GM12801 (cell line): ENCODE measurements at regions not wholly inside any gene's neighbourhood (a gene's known extent, or its start where the extent isn't known, plus 50 kb on each side); places are given as distances from the start of the nearest gene placed in this dataset.

ENCODE experiments used
- TF ChIP-seq, protein P1 (sequence below): IDR thresholded peaks from one replicate; pipeline ENCODE4 v1.5.1; 2011; ENCODE audit warnings: control low read depth; ENCODE audit not compliant: insufficient read length; ENCODE audit errors: extremely low read depth

DNA sequence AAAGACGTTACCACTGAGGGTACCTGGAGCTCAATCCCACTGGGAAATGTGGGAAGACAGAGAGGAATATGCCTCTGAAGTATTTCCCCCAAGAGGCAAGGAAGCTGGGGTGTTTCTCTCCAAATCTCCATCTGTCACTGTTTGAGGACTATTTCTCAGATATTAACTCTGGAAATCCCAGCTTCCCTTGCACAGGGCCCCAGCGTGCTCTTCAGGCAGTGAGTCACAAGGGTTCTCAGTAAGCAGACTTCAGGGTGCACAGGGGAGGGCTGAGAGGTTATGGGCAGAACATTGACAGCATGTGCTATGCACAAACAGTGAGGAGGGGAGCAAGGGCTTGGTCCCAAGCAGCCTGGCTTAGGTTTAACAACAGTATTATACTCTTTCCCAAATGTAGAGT is 60.9 kb upstream of the EED start:
- TF ChIP-seq, protein P1, sequence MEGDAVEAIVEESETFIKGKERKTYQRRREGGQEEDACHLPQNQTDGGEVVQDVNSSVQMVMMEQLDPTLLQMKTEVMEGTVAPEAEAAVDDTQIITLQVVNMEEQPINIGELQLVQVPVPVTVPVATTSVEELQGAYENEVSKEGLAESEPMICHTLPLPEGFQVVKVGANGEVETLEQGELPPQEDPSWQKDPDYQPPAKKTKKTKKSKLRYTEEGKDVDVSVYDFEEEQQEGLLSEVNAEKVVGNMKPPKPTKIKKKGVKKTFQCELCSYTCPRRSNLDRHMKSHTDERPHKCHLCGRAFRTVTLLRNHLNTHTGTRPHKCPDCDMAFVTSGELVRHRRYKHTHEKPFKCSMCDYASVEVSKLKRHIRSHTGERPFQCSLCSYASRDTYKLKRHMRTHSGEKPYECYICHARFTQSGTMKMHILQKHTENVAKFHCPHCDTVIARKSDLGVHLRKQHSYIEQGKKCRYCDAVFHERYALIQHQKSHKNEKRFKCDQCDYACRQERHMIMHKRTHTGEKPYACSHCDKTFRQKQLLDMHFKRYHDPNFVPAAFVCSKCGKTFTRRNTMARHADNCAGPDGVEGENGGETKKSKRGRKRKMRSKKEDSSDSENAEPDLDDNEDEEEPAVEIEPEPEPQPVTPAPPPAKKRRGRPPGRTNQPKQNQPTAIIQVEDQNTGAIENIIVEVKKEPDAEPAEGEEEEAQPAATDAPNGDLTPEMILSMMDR: no peak

DNA sequence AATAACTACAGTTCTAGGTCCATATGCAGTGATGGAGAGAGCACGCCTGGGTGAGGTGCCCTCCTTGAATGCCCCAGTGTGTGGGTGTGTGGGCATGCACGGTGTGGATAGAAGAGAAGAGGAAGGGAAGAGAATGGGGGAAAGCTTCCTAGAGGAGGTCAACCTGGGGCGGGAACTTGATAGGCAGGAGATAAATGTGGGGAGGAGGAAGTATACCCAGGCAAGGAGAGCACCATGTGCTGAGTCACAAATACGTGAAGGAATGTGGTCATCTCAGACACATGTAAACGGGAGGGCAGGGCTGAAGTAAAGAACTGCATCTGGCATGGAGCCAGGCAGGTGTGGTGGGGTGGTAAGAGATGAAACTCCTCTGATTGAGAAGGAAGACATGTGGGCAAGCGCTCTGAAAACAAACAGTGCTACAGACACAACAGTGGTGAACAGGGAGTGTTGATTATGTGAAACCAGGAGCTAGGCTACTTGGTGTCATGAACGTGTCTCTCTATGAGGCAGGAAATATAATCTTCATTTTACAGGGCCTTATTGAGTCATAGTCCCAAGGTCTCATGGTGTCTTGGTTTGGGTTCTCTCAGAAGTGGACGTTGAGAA is 61.5 kb upstream of the EED start:
- TF ChIP-seq, protein P1: no peak

DNA sequence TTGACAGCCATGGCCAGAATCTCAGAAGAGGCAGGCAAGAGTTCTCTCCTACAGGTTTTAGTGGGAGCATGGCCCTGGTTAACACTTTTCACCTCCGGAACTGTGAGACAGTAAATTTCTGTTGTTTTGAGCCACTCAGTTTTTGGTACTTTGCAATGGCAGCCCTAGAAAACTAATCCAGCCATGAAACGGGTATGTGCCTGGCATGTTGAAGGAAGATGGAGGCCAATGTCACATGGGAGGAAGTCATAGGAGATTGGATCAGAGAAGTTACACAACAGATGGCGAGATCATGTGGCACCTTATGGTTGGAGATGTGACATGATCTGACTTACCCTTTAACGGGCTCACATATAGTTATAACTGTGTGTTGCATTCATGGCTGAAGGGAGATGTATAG is 63.2 kb upstream of the EED start:
- TF ChIP-seq, protein P1: no peak

DNA sequence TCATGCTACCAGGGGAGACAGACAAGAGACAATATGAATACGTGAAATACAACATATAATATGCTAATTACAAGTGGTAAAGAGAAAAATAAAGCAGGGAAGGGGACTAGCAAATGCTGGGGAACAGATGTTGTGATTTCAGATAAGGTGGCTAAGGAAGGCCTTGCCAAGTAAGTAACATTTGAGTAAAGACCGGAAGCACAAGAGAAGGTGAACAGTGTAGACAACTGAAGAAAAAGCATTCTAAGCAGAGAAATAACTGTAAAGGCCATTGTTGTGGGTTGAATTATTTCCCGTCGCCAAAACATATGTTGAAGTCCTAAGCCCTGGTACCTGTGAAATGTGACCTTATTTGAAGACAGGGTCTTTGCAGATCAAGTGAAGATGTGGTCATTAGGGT is 63.7 kb upstream of the EED start:
- TF ChIP-seq, protein P1: no peak

DNA sequence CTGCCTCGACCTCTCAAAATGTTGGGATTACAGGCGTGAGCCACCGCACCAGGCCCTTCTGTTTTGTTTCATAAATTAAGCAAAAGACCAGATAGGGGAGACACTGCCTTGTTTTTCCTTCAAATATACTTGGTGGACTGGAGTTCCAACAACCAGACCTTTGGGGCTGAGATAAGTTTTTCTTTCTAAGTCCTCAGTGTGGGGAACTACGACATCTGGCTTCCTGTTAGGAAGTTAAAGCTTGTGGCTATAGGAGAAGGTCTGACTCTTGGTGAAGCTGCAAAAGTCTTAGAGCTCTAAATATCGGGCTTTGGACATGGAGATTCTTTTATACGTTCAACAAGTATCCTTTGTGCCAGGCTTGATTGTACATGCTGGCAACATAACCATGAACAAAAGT is 64.1 kb upstream of the EED start:
- TF ChIP-seq, protein P1: no peak

DNA sequence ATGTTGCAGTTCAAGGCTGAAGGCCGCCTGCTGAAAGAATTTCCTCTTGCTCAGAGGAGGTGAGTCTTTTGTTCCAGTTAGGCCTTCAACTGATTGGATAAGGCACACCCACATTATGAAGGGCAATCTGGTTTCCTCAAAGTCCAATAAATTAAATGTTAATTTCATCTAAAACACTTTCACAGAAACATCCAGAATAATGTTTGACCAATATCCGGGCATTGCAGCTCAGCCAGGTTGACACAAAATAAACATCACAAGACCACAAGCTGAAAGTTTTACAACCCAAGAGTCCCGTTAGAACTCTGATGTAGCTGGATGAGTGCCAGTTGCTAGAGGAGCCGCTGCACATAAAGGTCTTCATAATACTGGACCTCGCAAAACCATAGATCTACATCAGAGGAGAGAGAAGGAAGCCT is 64.9 kb upstream of the EED start:
- TF ChIP-seq, protein P1: no peak

DNA sequence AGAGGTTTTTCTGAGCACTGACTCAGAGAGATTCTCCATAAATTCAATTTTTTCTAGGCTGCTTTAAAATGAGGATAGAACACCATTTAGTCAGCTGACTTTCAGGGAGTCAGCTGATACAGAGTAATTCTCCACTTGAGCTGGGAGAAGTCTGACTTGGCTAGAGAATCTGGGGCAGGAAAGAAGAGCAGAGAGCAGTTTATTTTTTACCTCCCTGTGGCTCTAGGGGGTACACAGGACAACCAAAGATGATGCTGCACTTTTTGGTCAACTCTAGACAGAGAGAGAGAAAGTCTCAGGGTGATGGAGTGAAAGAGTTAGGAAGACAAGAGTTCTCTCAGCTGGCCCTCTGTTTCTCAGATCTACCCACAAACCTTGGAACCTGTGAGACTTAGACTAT is 67.3 kb upstream of the EED start:
- TF ChIP-seq, protein P1: no peak
